ENCODE measurements at regions not wholly inside any gene's neighbourhood (a gene's known extent, or its start where the extent isn't known, plus 50 kb on each side); places are given as distances from the start of the nearest gene placed in this dataset.

DNA sequence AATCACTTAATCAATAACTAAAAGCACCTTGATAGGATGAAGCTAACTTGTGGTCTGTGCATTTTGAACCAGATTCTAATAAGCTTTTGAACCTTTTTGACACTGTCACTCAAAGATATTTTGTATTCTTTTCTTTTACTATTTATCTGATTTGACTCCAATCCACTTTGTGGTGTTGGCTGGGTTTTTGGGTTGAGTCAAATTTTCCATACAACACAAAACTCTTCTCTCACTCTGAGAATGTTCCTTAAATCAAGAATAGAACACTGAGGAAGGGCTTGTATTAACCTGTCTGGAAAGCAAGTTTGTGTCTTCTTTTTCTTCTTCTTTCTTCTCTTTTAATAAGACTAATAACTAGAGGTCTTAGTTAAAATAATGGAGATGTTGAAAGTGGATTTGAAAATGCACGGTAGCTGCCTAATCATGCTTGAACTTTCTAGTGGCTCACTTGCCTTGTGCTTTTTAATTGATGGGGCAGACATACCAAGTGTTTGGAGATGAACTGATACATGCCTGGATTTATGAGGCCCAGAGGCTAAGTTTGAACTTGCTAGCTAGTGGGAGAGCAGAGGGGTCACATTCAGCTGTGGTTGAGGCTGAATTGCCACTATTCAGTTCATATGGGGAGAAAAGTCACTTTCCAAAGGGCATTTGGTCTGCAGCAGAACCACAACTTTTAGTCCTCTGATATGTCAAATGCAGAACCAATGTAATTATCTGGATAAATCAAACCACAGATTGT is 93.5 kb upstream of the PTHLH start:
- H3K9me3 ChIP-seq, result no peaks in the 10 kb centered on the region
- H3K27ac ChIP-seq, result no peak overlapping the region
- WGBS, 2 donors, result 76 to 83% methylated on average over 1 of the region's 1 CpG
- DNase-seq, result no peak
- no peak for ATAC-seq (ENCODE audit: low FRiP score in 2 of 2)
- H3K4me3 ChIP-seq, result no peak overlapping the region
- TF ChIP-seq EP300 (IDR thresholded peaks at IDR 0.05) (no peak), POLR2AphosphoS5 (IDR thresholded peaks at IDR 0.05) (no peak), POLR2A (IDR thresholded peaks at IDR 0.05) (no peak)
- TF ChIP-seq, protein P1, sequence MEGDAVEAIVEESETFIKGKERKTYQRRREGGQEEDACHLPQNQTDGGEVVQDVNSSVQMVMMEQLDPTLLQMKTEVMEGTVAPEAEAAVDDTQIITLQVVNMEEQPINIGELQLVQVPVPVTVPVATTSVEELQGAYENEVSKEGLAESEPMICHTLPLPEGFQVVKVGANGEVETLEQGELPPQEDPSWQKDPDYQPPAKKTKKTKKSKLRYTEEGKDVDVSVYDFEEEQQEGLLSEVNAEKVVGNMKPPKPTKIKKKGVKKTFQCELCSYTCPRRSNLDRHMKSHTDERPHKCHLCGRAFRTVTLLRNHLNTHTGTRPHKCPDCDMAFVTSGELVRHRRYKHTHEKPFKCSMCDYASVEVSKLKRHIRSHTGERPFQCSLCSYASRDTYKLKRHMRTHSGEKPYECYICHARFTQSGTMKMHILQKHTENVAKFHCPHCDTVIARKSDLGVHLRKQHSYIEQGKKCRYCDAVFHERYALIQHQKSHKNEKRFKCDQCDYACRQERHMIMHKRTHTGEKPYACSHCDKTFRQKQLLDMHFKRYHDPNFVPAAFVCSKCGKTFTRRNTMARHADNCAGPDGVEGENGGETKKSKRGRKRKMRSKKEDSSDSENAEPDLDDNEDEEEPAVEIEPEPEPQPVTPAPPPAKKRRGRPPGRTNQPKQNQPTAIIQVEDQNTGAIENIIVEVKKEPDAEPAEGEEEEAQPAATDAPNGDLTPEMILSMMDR (IDR thresholded peaks at IDR 0.05), result no peak
- H3K36me3 ChIP-seq, result no peaks in the 10 kb centered on the region
- H3K27me3 ChIP-seq, result no peaks in the 10 kb centered on the region
- H3K4me1 ChIP-seq, result no peaks in the 10 kb centered on the region

DNA sequence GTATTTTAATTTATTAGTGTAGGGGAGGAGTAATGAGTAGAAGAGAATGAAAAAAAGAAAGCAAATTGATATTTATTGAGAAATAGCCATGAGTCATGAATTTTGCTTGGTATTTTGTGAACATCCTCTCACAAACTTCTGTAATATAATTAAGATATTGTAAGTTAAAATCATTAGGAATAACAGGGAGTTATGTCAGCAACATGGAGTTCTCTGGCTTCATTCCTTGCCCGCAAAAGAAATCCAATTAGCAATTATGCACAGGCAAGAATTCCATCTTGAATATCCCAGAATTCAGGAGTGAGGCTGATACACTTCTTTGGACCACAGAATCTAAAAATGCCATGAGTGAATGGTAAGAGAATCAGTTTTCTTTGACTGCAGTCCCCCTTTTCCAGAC is 94.3 kb upstream of the PTHLH start:
- Histone ChIP-seq H3K36me3 (no peaks in the 10 kb centered on the region), H3K4me1 (no peaks in the 10 kb centered on the region), H3K27me3 (no peaks in the 10 kb centered on the region), H3K9me3 (no peaks in the 10 kb centered on the region), H3K27ac (no peak overlapping the region), H3K4me3 (no peak overlapping the region)
- ATAC-seq (ENCODE audit: low FRiP score in 2 of 2), result no peak
- 100% methylated on average over 1 of the region's 1 CpG for WGBS, 2 donors
- TF ChIP-seq EP300 (IDR thresholded peaks at IDR 0.05) (no peak), POLR2AphosphoS5 (IDR thresholded peaks at IDR 0.05) (no peak), POLR2A (IDR thresholded peaks at IDR 0.05) (no peak)
- TF ChIP-seq, protein P1 (IDR thresholded peaks at IDR 0.05), result no peak
- no peak for DNase-seq

DNA sequence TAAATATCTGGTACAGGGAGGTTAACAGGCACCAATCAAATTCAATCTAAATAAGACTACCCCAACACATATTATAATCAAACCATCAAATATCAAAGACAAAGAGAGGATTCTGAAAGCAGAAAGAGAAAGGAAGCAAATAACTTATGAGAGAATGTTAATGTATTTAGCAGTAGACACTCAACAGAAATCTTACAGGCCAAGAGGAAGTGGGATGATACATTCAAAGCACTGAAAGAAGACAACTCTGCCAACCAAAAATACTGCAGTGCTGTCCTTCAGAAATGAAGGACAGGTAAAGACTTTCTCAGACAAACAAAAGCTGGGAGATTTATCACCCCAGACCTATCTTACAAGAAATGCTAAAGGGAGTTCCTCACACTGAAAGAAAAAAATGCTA is 95.9 kb upstream of the PTHLH start:
- Histone ChIP-seq H3K27ac (no peak overlapping the region), H3K27me3 (no peaks in the 10 kb centered on the region), H3K4me3 (no peak overlapping the region), H3K4me1 (no peaks in the 10 kb centered on the region), H3K36me3 (no peaks in the 10 kb centered on the region), H3K9me3 (no peaks in the 10 kb centered on the region)
- no peak for TF ChIP-seq EP300 (IDR thresholded peaks at IDR 0.05)
- no peak for DNase-seq
- ATAC-seq (ENCODE audit: low FRiP score in 2 of 2), result no peak

DNA sequence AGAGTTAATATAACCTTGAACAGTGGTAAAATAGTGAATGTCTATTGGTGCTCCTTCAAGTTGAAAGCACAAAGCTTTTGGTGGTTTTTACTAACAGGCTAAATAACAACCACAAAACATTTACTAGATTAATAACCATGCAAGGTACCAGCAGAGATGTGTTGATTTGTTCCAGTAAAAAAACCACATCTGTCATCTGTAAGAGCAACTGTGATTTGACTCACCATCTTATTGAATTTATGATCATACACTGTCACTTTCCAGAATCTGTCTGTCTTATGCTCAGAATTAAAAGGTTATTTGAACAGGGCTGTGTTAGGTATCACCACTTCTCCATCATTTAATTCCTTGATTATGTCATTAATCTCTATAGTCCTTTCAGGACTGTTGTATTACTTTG is 107.0 kb upstream of the PTHLH start:
- no peak for ATAC-seq (ENCODE audit: low FRiP score in 2 of 2)
- Histone ChIP-seq H3K36me3 (no peaks in the 10 kb centered on the region), H3K4me3 (no peak overlapping the region), H3K27me3 (no peaks in the 10 kb centered on the region), H3K4me1 (no peaks in the 10 kb centered on the region), H3K9me3 (peaks cover 0 to 7% (median 3%) of the 10 kb centered on the region in 4 donors), H3K27ac (no peak overlapping the region)
- TF ChIP-seq EP300 (IDR thresholded peaks at IDR 0.05) (no peak), POLR2AphosphoS5 (IDR thresholded peaks at IDR 0.05) (no peak), POLR2A (IDR thresholded peaks at IDR 0.05) (no peak)
- TF ChIP-seq, protein P1 (IDR thresholded peaks at IDR 0.05), result no peak
- DNase-seq, result no peak

DNA sequence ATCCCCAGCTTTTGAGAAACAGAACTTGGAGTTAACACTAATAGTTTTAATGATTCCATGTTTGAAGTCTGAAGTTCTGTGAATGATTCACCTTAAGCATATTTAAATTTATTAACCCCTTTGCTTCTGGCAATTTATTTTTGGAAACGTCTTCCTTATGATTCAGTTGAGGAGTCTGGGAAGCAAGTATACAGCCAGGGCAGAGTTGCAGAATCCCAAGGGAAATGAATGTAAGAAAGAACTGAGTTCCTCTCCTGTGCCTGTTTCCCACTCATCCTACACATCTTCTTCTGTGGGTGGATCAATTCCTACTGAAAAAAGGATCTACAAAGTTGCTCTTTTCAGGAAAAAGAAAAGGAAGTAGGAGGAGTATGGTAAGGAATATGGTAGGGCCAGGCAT is 108.2 kb upstream of the CCDC91 start:
- Histone ChIP-seq H3K9me3 (no peaks in the 10 kb centered on the region), H3K36me3 (no peaks in the 10 kb centered on the region), H3K27me3 (no peaks in the 10 kb centered on the region), H3K27ac (no peak overlapping the region), H3K4me3 (no peak overlapping the region), H3K4me1 (no peaks in the 10 kb centered on the region)
- ATAC-seq (ENCODE audit: low FRiP score in 2 of 2) (no peak), DNase-seq (no peak)
- 34 to 38% methylated on average over 1 of the region's 1 CpG for WGBS, 2 donors
- TF ChIP-seq POLR2AphosphoS5 (IDR thresholded peaks at IDR 0.05) (no peak), EP300 (IDR thresholded peaks at IDR 0.05) (no peak), POLR2A (IDR thresholded peaks at IDR 0.05) (no peak)
- TF ChIP-seq, protein P1 (IDR thresholded peaks at IDR 0.05), result no peak

Data from upper lobe of left lung (tissue), 6 donors.